IMR-90 (cell line): ENCODE measurements at regions not wholly inside any gene's neighbourhood (a gene's known extent, or its start where the extent isn't known, plus 50 kb on each side); places are given as distances from the start of the nearest gene placed in this dataset.

Experiments used
- CTCF ChIP-seq: conservative IDR thresholded peaks from 2 replicates; pipeline ENCODE4 v1.5.1; 2012; ENCODE audit warnings: mild to moderate bottlenecking, low read depth, low read length, improper control_type of control experiment
- POLR2A ChIP-seq: IDR thresholded peaks from 2 replicates; pipeline ENCODE4 v1.6.1; 2012; ENCODE audit warnings: mild to moderate bottlenecking, low read depth, low read length
- RAD21 ChIP-seq: IDR thresholded peaks from 2 replicates; pipeline ENCODE4 v1.6.1; 2012; ENCODE audit warnings: low read length, improper control_type of control experiment

GRCh38 chr18:65990174-65990690 lies 239.4 kb downstream of the CDH7 start:
- TF ChIP-seq CTCF (no peak), RAD21 (no peak), POLR2A (no peak)
